ENCODE measurements at regions not wholly inside any gene's neighbourhood (a gene's known extent, or its start where the extent isn't known, plus 50 kb on each side); places are given as distances from the start of the nearest gene placed in this dataset.

DNA sequence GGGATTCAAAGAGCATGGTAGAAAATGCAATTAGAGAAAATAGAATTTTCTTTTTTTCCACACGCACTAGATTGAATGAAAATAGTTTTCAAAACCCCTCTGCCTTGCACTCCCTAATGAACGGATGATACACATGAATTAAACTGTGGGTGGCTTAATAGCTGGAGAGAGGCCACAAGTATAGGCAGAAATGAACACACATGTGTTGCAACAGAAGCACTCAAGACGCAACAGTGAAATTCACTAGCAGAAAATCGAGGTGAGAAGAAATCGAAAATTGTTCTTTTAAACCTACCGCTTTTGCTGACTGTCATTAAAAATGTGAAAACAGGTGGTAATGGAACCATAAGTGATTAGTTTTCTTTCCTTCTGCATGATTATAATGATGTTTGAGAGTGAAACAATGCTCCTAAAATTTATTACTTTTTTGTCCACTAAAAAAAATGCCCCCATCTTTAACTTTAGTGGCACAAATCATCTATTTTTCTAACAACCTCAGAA lies 59.3 kb upstream of the GPCPD1 start:
- Histone ChIP-seq H2AFZ (ENCODE audit: control insufficient read depth, low read depth, low read length) (no peak overlapping the region), H3K9me3 (replicated peaks; ENCODE audit: control insufficient read depth, insufficient read depth, low read length) (no peaks in the 10 kb centered on the region; the same call in 2 of the 3 replicates), H3K27me3 (replicated peaks in 1 of 2; ENCODE audit: control insufficient read depth in 2 of 2, insufficient read depth in 2 of 2, low read length in 1 of 2) (no peaks in the 10 kb centered on the region), H3K79me2 (ENCODE audit: control insufficient read depth, insufficient read depth, low read length) (no peaks in the 10 kb centered on the region), H3K36me3 (ENCODE audit: control insufficient read depth in 2 of 2, insufficient read depth in 2 of 2, low read length in 1 of 2) (no peaks in the 10 kb centered on the region), H3K4me3 (no peak overlapping the region), H3K4me1 (ENCODE audit: control insufficient read depth, insufficient read depth, low read length) (peaks cover 18% of the 10 kb centered on the region), H3K9ac (ENCODE audit: control insufficient read depth, insufficient read depth, low read length) (no peak overlapping the region), H3K4me2 (ENCODE audit: control insufficient read depth, insufficient read depth) (no peak overlapping the region), H4K20me1 (ENCODE audit: control insufficient read depth, insufficient read depth) (no peaks in the 10 kb centered on the region), H3K27ac (ENCODE audit: control insufficient read depth, insufficient read depth) (no peak overlapping the region)
- ATAC-seq = no peak
- 86% methylated on average over 6 of the region's 6 CpGs for WGBS (ENCODE audit: insufficient coverage, insufficient replicate concordance, low lambda C conversion rate, missing lambda C conversion rate)
- ChIA-PET POLR2A (interaction anchor here (1.1 kb wide), 1 partner anchor 10 kb away, joined by 3 read pairs; no protein-coding TSS in a partner anchor), SMC1A (ENCODE audit: uncharacterized antibody, unreplicated experiment) (interaction anchor here (4.0 kb wide), 1 partner anchor 13 kb away, joined by 37 read pairs; no protein-coding TSS in a partner anchor), CTCF (interaction anchor here (1.0 kb wide), 1 partner anchor 399 kb away, joined by 4 read pairs; no protein-coding TSS in a partner anchor), RAD21 (ENCODE audit: unreplicated experiment) (no interaction called here)
- BruUV-seq (replicated peaks) = no TSS peak
- intact Hi-C loops (cut with micrococcal nuclease; ENCODE audit: unreplicated experiment) = no loop called here
- in situ Hi-C loops (cut with MboI) = no loop called here
- no peak for DNase-seq (ENCODE audit: low read depth, low spot score)
- TF ChIP-seq, protein P1, sequence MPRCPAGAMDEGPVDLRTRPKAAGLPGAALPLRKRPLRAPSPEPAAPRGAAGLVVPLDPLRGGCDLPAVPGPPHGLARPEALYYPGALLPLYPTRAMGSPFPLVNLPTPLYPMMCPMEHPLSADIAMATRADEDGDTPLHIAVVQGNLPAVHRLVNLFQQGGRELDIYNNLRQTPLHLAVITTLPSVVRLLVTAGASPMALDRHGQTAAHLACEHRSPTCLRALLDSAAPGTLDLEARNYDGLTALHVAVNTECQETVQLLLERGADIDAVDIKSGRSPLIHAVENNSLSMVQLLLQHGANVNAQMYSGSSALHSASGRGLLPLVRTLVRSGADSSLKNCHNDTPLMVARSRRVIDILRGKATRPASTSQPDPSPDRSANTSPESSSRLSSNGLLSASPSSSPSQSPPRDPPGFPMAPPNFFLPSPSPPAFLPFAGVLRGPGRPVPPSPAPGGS (IDR thresholded peaks at IDR 0.05; ENCODE audit: borderline replicate concordance, insufficient read depth, low read depth, low read length, poor library complexity, severe bottlenecking) = no peak
- TF ChIP-seq NFXL1 (IDR thresholded peaks at IDR 0.05; ENCODE audit: borderline replicate concordance) = no peak
- TF ChIP-seq MTA3 (IDR thresholded peaks at IDR 0.05; ENCODE audit: borderline replicate concordance, low read length) = no peak
- no peak for TF ChIP-seq ASH2L (IDR thresholded peaks at IDR 0.05; ENCODE audit: borderline replicate concordance, low read depth)
- TF ChIP-seq, protein P2, sequence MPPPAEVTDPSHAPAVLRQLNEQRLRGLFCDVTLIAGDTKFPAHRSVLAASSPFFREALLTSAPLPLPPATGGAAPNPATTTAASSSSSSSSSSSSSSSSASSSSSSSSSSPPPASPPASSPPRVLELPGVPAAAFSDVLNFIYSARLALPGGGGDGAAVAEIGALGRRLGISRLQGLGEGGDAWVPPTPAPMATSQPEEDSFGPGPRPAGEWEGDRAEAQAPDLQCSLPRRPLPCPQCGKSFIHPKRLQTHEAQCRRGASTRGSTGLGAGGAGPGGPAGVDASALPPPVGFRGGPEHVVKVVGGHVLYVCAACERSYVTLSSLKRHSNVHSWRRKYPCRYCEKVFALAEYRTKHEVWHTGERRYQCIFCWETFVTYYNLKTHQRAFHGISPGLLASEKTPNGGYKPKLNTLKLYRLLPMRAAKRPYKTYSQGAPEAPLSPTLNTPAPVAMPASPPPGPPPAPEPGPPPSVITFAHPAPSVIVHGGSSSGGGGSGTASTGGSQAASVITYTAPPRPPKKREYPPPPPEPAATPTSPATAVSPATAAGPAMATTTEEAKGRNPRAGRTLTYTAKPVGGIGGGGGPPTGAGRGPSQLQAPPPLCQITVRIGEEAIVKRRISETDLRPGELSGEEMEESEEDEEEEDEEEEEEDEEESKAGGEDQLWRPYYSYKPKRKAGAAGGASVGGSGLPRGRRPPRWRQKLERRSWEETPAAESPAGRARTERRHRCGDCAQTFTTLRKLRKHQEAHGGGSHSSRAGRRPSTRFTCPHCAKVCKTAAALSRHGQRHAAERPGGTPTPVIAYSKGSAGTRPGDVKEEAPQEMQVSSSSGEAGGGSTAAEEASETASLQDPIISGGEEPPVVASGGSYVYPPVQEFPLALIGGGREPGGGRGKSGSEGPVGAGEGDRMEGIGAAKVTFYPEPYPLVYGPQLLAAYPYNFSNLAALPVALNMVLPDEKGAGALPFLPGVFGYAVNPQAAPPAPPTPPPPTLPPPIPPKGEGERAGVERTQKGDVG (CRISPR knock-in tag; IDR thresholded peaks at IDR 0.05) = no peak
- no peak for TF ChIP-seq FOS (IDR thresholded peaks at IDR 0.05; ENCODE audit: borderline replicate concordance, extremely low read depth, insufficient read length)
- no peak for TF ChIP-seq MTA2 (IDR thresholded peaks at IDR 0.05; ENCODE audit: low read depth)
- TF ChIP-seq SIX5 (IDR thresholded peaks at IDR 0.05; ENCODE audit: low read depth, low read length, severe bottlenecking) = no peak
- TF ChIP-seq BHLHE40 (IDR thresholded peaks at IDR 0.05; ENCODE audit: borderline replicate concordance in 1 of 2, low read depth in 2 of 2, low read length in 1 of 2) = no peak
- no peak for TF ChIP-seq TCF7 (IDR thresholded peaks at IDR 0.05; ENCODE audit: borderline replicate concordance)
- TF ChIP-seq, protein P3, sequence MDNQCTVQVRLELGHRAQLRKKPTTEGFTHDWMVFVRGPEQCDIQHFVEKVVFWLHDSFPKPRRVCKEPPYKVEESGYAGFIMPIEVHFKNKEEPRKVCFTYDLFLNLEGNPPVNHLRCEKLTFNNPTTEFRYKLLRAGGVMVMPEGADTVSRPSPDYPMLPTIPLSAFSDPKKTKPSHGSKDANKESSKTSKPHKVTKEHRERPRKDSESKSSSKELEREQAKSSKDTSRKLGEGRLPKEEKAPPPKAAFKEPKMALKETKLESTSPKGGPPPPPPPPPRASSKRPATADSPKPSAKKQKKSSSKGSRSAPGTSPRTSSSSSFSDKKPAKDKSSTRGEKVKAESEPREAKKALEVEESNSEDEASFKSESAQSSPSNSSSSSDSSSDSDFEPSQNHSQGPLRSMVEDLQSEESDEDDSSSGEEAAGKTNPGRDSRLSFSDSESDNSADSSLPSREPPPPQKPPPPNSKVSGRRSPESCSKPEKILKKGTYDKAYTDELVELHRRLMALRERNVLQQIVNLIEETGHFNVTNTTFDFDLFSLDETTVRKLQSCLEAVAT (IDR thresholded peaks at IDR 0.05) = no peak
- TF ChIP-seq, protein P4, sequence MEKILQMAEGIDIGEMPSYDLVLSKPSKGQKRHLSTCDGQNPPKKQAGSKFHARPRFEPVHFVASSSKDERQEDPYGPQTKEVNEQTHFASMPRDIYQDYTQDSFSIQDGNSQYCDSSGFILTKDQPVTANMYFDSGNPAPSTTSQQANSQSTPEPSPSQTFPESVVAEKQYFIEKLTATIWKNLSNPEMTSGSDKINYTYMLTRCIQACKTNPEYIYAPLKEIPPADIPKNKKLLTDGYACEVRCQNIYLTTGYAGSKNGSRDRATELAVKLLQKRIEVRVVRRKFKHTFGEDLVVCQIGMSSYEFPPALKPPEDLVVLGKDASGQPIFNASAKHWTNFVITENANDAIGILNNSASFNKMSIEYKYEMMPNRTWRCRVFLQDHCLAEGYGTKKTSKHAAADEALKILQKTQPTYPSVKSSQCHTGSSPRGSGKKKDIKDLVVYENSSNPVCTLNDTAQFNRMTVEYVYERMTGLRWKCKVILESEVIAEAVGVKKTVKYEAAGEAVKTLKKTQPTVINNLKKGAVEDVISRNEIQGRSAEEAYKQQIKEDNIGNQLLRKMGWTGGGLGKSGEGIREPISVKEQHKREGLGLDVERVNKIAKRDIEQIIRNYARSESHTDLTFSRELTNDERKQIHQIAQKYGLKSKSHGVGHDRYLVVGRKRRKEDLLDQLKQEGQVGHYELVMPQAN (conservative IDR thresholded peaks at IDR 0.05) = no peak
- no peak for FAIRE-seq

Measured in GM12878 (cell line).